22Rv1 (cell line): ENCODE measurements at regions not wholly inside any gene's neighbourhood (a gene's known extent, or its start where the extent isn't known, plus 50 kb on each side); places are given as distances from the start of the nearest gene placed in this dataset.

Experiments
- ZFX ChIP-seq: fragments of 450-650 bp; IDR thresholded peaks from 2 replicates; pipeline ENCODE4 v1.6.1; 2017; ENCODE audit warnings: antibody characterized with exemption, borderline replicate concordance
- TF ChIP-seq, protein P1 (sequence below): fragments of 450-650 bp; IDR thresholded peaks from 2 replicates; pipeline ENCODE4 v1.5.1; 2017; ENCODE audit warnings: mild to moderate bottlenecking

DNA sequence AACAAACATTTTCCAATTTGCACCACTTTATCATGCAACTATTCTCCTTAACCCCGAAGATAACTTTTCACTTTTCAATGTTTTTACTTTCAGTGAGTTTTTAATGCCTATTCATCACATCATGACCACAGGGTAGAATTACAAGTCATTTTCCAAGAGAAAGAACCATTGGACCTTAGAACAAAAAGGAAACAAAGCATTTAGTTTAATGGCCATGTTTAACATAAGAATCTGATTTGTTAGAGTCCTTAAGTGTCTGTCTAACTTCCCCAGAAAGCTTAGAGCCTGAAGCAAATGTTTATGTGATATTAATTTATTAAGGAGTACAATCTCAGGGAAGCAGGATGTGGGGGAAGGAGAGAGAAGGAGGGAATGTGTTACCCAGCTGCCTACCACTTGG, 325.8 kb upstream of the RIOK2 start:
- TF ChIP-seq, protein P1, sequence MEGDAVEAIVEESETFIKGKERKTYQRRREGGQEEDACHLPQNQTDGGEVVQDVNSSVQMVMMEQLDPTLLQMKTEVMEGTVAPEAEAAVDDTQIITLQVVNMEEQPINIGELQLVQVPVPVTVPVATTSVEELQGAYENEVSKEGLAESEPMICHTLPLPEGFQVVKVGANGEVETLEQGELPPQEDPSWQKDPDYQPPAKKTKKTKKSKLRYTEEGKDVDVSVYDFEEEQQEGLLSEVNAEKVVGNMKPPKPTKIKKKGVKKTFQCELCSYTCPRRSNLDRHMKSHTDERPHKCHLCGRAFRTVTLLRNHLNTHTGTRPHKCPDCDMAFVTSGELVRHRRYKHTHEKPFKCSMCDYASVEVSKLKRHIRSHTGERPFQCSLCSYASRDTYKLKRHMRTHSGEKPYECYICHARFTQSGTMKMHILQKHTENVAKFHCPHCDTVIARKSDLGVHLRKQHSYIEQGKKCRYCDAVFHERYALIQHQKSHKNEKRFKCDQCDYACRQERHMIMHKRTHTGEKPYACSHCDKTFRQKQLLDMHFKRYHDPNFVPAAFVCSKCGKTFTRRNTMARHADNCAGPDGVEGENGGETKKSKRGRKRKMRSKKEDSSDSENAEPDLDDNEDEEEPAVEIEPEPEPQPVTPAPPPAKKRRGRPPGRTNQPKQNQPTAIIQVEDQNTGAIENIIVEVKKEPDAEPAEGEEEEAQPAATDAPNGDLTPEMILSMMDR: no peak
- TF ChIP-seq ZFX: no peak
